A549 (cell line): ENCODE measurements at regions not wholly inside any gene's neighbourhood (a gene's known extent, or its start where the extent isn't known, plus 50 kb on each side); places are given as distances from the start of the nearest gene placed in this dataset.
"Not testable (repeated sequence)": the region's sequence is repeated elsewhere in the genome, so short reads cannot be mapped to it uniquely, and the experiment has no call there.

ENCODE experiments used
- ATAC-seq, 2 experiments: fragments of 200-7000 bp in 1 of 2; fragments of >200 bp in 1 of 2; cut with Nextera tagmentation in 1 of 2; cut with Tn5 transposase in 1 of 2; 3 replicates each; pipeline versions ENCODE4 v1.8.0 to v1.9.1; 2018 to 2020; ENCODE audit warnings: mild to moderate bottlenecking in 1 of 2, moderate library complexity in 1 of 2
- CTCF ChIA-PET: fragments of 300-600 bp; sonication (Branson Sonifier 250); formaldehyde crosslinking; extraction: SDS; loops from one replicate; lab custom pipeline; 2021; ENCODE audit warnings: antibody characterized with exemption, inconsistent platforms; lab: Yijun Ruan, JAX
- POLR2A ChIA-PET: fragments of 350-600 bp; formaldehyde crosslinking; extraction: SDS; loops from one replicate; lab custom pipeline; 2021; ENCODE audit warnings: antibody characterized with exemption, inconsistent platforms; lab: Yijun Ruan, JAX
- DNase-seq, 2 experiments: peaks; one replicate each; pipeline versions ENCODE4 v3.0.0 to v3.0.0-alpha.2; 2011 to 2016; ENCODE audit warnings: low read depth in 1 of 2, low spot score in 1 of 2
- FAIRE-seq: peaks from 2 replicates; lab custom pipeline; 2011; peaks lifted over from hg19 to GRCh38; lab: Jason Lieb, UNC
- H3K27ac ChIP-seq, 2 experiments: fragments of >200 bp; sonication (Bioruptor Twin); formaldehyde crosslinking; 3 replicates each; pipeline ENCODE4 v1.5.1; 2016 to 2017
- H3K4me1 ChIP-seq: fragments of >200 bp; sonication (Bioruptor Twin); formaldehyde crosslinking; 3 replicates; pipeline ENCODE4 v1.6.1; 2016
- H3K4me2 ChIP-seq: fragments of >200 bp; sonication (Bioruptor Twin); formaldehyde crosslinking; 3 replicates; pipeline ENCODE4 v1.6.1; 2016
- H3K4me3 ChIP-seq: fragments of >200 bp; sonication (Bioruptor Twin); formaldehyde crosslinking; 3 replicates; pipeline ENCODE4 v1.5.1; 2016
- H3K9me3 ChIP-seq: fragments of >200 bp; sonication (Bioruptor Twin); formaldehyde crosslinking; 3 replicates; pipeline ENCODE4 v1.6.1; 2016
- ATOH8 ChIP-seq: fragments of 250-450 bp; sonication (Bioruptor Pico); IDR thresholded peaks from 2 replicates; pipeline ENCODE4 v1.5.0; 2020; ENCODE audit warnings: low read depth, mild to moderate bottlenecking, moderate library complexity
- BCL3 ChIP-seq: fragments of >200 bp; sonication (Bioruptor Twin); formaldehyde crosslinking; IDR thresholded peaks from 3 replicates; pipeline ENCODE4 v1.6.1; 2016
- BHLHE40 ChIP-seq: IDR thresholded peaks from 2 replicates; pipeline ENCODE4 v1.6.1; 2012; ENCODE audit warnings: low read depth, low read length, inconsistent platforms
- CBX2 ChIP-seq: fragments of 200-600 bp; sonication (generic); IDR thresholded peaks from 2 replicates; pipeline ENCODE4 v1.6.1; 2016; ENCODE audit warnings: low read depth, mild to moderate bottlenecking, borderline replicate concordance
- E2F6 ChIP-seq: IDR thresholded peaks from 2 replicates; pipeline ENCODE4 v1.6.1; 2012; ENCODE audit warnings: low read depth, borderline replicate concordance
- EHMT2 ChIP-seq: fragments of 200-600 bp; sonication (generic); IDR thresholded peaks from 2 replicates; pipeline ENCODE4 v1.6.1; 2016; ENCODE audit warnings: antibody characterized with exemption, low read depth, mild to moderate bottlenecking, moderate library complexity
- ESRRA ChIP-seq: fragments of 150-350 bp; IDR thresholded peaks from 2 replicates; pipeline ENCODE4 v1.6.1; 2014; ENCODE audit warnings: mild to moderate bottlenecking, low read length, borderline replicate concordance
- FOSB ChIP-seq: fragments of 250-450 bp; sonication (Bioruptor Pico); IDR thresholded peaks from 2 replicates; pipeline ENCODE4 v1.5.0; 2020; ENCODE audit warnings: mild to moderate bottlenecking, moderate library complexity
- FOSL2 ChIP-seq, 2 experiments: fragments of 450-650 bp in 1 of 2; fragments of >200 bp in 1 of 2; sonication (Bioruptor Twin) in 1 of 2; formaldehyde crosslinking; IDR thresholded peaks; 2 replicates each; pipeline versions ENCODE4 v1.5.0 to v1.6.1; 2016 to 2020; ENCODE audit warnings: mild to moderate bottlenecking in 1 of 2, moderate library complexity in 1 of 2
- FOXS1 ChIP-seq: fragments of 250-450 bp; sonication (Bioruptor Pico); IDR thresholded peaks from 2 replicates; pipeline ENCODE4 v1.5.0; 2020; ENCODE audit warnings: mild to moderate bottlenecking, moderate library complexity
- GATA3 ChIP-seq: IDR thresholded peaks from 2 replicates; pipeline ENCODE4 v1.6.1; 2012; ENCODE audit warnings: borderline replicate concordance
- HDAC2 ChIP-seq: fragments of 200-600 bp; sonication (generic); IDR thresholded peaks from 2 replicates; pipeline ENCODE4 v1.6.1; 2016
- HEYL ChIP-seq: fragments of 250-450 bp; sonication (Bioruptor Pico); IDR thresholded peaks from 2 replicates; pipeline ENCODE4 v1.8.0; 2021; ENCODE audit warnings: mild to moderate bottlenecking, moderate library complexity
- HOXB13 ChIP-seq: fragments of 250-450 bp; sonication (Bioruptor Pico); IDR thresholded peaks from 2 replicates; pipeline ENCODE4 v1.5.0; 2020; ENCODE audit warnings: low read depth, mild to moderate bottlenecking, moderate library complexity
- HOXB5 ChIP-seq: fragments of 250-450 bp; sonication (Bioruptor Pico); IDR thresholded peaks from 2 replicates; pipeline ENCODE4 v1.5.0; 2020; ENCODE audit warnings: mild to moderate bottlenecking, moderate library complexity
- KDM1A ChIP-seq: fragments of 200-600 bp; sonication (generic); IDR thresholded peaks from 2 replicates; pipeline ENCODE4 v1.6.1; 2016; ENCODE audit warnings: low read depth, mild to moderate bottlenecking
- POLR2A ChIP-seq: IDR thresholded peaks from 2 replicates; pipeline ENCODE4 v1.6.1; 2012; ENCODE audit warnings: mild to moderate bottlenecking, low read length
- POLR2AphosphoS2 ChIP-seq: conservative IDR thresholded peaks from 2 replicates; pipeline ENCODE4 v1.6.1; 2012; ENCODE audit warnings: low read length, improper control_type of control experiment, inconsistent platforms
- RCOR1 ChIP-seq: fragments of 150-350 bp; IDR thresholded peaks from 2 replicates; pipeline ENCODE4 v1.6.1; 2014; ENCODE audit warnings: antibody characterized with exemption, low read length, low read depth
- REST ChIP-seq: fragments of 200-600 bp; sonication (generic); IDR thresholded peaks from 2 replicates; pipeline ENCODE4 v1.6.1; 2016; ENCODE audit warnings: antibody characterized with exemption, mild to moderate bottlenecking, moderate library complexity
- SMC3 ChIP-seq: fragments of >200 bp; sonication (Bioruptor Twin); formaldehyde crosslinking; IDR thresholded peaks from 3 replicates; pipeline ENCODE4 v1.6.1; 2018; ENCODE audit warnings: inconsistent platforms
- ZSCAN20 ChIP-seq: fragments of 250-450 bp; sonication (Bioruptor Pico); IDR thresholded peaks from 2 replicates; pipeline ENCODE4 v1.8.0; 2022; ENCODE audit warnings: mild to moderate bottlenecking, moderate library complexity
- WGBS: methylation state at CpG from one replicate; pipeline ENCODE4 v1.1.6; 2017; ENCODE audit errors: missing lambda C conversion rate; 5-methylcytosine and 5-hydroxymethylcytosine counted together

- ATAC-seq (no peak), FAIRE-seq (no peak), DNase-seq (no peak)
- Histone ChIP-seq H3K9me3 (no peaks in the 10 kb centered on the region), H3K27ac (no peak overlapping the region), H3K4me1 (no peaks in the 10 kb centered on the region), H3K4me2 (no peak overlapping the region), H3K4me3 (no peak overlapping the region)
- WGBS = 19% methylated on average over 1 of the region's 1 CpG
- ChIA-PET POLR2A (no interaction called here), CTCF (no interaction called here)
- TF ChIP-seq HDAC2 (no peak), GATA3 (no peak), ATOH8 (CRISPR knock-in tag) (no peak), EHMT2 (no peak), ESRRA (no peak), ZSCAN20 (CRISPR knock-in tag) (no peak), KDM1A (no peak)
Measured at GRCh38 chr4:84110040-84110439, 389.1 kb downstream of the NKX6-1 start.

- FAIRE-seq, H3K4me2 ChIP-seq, DNase-seq, H3K4me3 ChIP-seq, H3K27ac ChIP-seq, H3K4me1 ChIP-seq, POLR2A ChIA-PET, CTCF ChIA-PET, H3K9me3 ChIP-seq, ATAC-seq: not testable (repeated sequence)
- 52% methylated on average over 9 of the region's 9 CpGs for WGBS
Measured at GRCh38 chr4:84101653-84102625, 397.2 kb downstream of the NKX6-1 start.

GRCh38 chr4:84100071-84100470 lies 399.0 kb downstream of the NKX6-1 start:
- no peak overlapping the region for H3K27ac ChIP-seq
- no peaks in the 10 kb centered on the region for H3K9me3 ChIP-seq
- H3K4me2 ChIP-seq = no peak overlapping the region
- POLR2A ChIA-PET = no interaction called here
- H3K4me3 ChIP-seq = no peak overlapping the region
- TF ChIP-seq SMC3 = no peak
- no peak for TF ChIP-seq EHMT2
- TF ChIP-seq HEYL (CRISPR knock-in tag) = no peak
- TF ChIP-seq RCOR1 = no peak
- TF ChIP-seq KDM1A = no peak
- TF ChIP-seq FOSB = no peak
- TF ChIP-seq BHLHE40 = no peak
- no peak for TF ChIP-seq BCL3
- TF ChIP-seq E2F6 = no peak
- no peak for TF ChIP-seq FOXS1 (CRISPR knock-in tag)
- TF ChIP-seq CBX2 = no peak
- no peak for TF ChIP-seq POLR2AphosphoS2
- 34% methylated on average over 4 of the region's 4 CpGs for WGBS
- DNase-seq = no peak
- CTCF ChIA-PET = no interaction called here
- no peak for FAIRE-seq
- no peak for ATAC-seq
- no peaks in the 10 kb centered on the region for H3K4me1 ChIP-seq

- ATAC-seq = no peak
- FAIRE-seq = no peak
- Histone ChIP-seq H3K4me1 (no peaks in the 10 kb centered on the region), H3K4me2 (no peak overlapping the region), H3K9me3 (no peaks in the 10 kb centered on the region), H3K27ac (no peak overlapping the region), H3K4me3 (no peak overlapping the region)
- POLR2A ChIA-PET = no interaction called here
- 41% methylated on average over 2 of the region's 2 CpGs for WGBS
- no peak for DNase-seq
- CTCF ChIA-PET = no interaction called here
- no peak for TF ChIP-seq POLR2A
- TF ChIP-seq CBX2 = no peak
- no peak for TF ChIP-seq FOSB
- TF ChIP-seq HOXB13 (CRISPR knock-in tag) = no peak
- no peak for TF ChIP-seq HOXB5
- no peak for TF ChIP-seq BCL3
- no peak for TF ChIP-seq ESRRA
- no peak for TF ChIP-seq FOSL2 (IDR thresholded peaks at IDR 0.05)
- no peak for TF ChIP-seq FOSL2 (CRISPR knock-in tag; IDR thresholded peaks at IDR 0.05)
- TF ChIP-seq REST = no peak
Measured at GRCh38 chr4:84099599-84099998, 399.5 kb downstream of the NKX6-1 start.
